GM12872 (cell line): ENCODE measurements at regions not wholly inside any gene's neighbourhood (a gene's known extent, or its start where the extent isn't known, plus 50 kb on each side); places are given as distances from the start of the nearest gene placed in this dataset.

Experiments
- CTCF ChIP-seq: IDR thresholded peaks from 3 replicates; pipeline ENCODE4 v1.5.1; 2011; ENCODE audit warnings: low read depth, mild to moderate bottlenecking, low read length, moderate library complexity; ENCODE audit not compliant: insufficient read depth

- no peak for TF ChIP-seq CTCF
These were observed 193.8 kb upstream of the SHH start for GRCh38 chr7:156006024-156006423.

GRCh38 chr7:156005202-156005691, 193.0 kb upstream of the SHH start:
- TF ChIP-seq CTCF: no peak

DNA sequence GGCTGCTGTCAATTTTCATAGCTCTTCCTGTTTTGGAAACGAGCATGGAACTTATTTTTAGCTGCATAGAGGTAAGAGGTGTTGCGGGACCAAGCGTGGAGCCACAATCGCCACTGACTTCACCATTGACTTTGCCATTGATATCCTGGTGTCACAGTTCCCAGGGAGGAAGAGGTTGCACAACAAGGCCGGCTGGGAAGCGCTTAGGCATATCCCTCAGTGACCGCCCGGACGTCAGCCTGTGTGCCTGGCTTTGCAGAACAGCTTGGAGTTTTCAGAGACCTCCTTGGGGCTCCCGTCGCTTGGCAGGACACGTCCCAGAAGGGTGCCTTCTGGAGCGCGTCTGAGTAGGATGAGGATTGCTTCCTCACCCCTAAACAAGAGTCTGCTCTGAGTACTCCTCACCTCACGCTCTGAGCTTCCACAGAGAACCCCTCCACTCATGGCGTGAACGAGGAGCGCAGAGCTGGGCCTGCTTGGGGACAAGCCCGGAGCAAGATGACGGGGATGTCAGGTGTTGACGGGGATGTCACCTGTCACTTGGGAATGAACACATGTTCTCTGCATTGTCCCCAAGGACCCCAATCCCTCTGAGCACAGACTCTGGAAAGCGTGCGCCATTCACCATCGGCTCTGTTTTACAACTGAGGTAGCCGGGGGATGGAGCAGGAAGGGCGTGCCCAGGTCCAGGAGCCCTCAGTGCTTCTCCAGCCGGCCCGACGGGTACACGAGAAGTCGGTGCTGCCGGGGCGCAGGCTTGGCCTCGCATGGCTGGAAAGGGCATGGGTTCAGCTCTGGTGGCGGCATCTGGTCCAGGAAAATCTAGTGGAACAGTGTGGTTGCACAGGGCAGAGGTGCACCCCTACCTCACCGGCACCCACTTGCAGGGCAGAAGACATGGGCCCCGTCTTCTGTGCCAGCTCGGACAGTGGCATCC, 192.3 kb upstream of the SHH start:
- TF ChIP-seq CTCF: no peak

DNA sequence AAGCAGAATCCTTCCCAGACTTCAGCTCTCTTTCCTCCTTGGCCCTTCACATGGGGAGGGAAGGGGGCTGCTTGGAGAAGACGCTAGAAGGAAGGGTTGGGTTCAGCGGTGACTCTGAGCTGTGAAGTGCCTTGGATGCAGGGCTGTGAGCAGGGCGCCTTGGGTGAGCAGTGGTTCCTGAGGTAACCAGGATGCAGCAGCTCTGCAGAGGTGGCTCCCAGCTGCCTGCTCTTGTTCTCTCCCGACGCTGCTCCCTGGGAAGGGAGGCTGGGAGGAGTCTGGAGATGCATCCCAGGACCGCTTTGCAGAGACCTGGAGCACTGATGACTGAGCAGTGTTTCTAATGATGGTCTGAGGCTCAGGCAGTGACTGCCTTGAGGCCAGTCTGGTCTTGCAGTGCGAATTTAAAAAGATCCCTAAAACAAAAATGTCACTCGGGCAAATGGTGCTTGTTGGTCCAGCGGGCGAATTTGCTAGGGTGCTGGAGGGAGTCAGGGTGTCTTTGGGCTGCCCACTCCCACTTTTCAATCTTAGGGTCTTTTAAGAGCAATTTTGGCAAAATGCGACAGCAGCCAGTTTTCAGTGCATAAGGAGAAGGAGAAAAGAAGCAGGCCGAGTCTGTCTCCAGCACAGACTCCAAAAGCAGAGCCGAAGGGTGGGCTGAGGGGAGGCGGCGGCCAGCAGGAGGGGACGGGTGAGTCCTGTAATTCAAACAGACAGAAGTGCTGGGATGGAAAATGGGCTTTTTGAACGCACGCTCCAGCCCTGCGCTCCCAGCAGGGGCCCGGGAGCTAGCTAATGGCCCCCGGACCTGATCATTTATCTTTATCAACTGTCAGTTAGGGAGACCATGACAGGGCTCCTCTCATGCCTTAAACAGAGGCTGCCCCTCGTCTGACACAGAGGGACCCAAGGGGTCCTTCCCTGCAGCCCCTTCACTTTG, 191.2 kb upstream of the SHH start:
- no peak for TF ChIP-seq CTCF

- no peak for TF ChIP-seq CTCF
These were observed 190.3 kb upstream of the SHH start for GRCh38 chr7:156002362-156003066.

- TF ChIP-seq CTCF: no peak
These were observed 189.4 kb upstream of the SHH start for GRCh38 chr7:156001496-156002260.
